ENCODE measurements at regions not wholly inside any gene's neighbourhood (a gene's known extent, or its start where the extent isn't known, plus 50 kb on each side); places are given as distances from the start of the nearest gene placed in this dataset.

DNA sequence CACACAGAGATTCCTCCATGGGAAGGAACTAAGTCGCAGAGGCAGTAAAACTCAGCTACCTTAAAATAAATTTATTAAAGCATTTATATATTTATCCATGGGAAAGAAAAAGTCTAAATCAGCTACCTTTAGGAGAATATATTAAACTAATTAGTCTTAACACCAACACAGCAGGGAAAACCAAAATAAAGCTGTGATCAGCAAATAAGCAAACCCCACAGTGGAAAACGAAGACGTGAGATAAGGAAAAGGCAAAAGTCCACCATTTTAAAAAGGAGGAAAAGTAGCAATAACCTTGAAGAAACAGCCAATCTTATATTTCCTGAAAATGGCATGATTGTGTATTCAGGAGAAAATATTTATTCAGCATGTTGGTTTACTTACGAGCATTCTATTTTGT, 473.0 kb upstream of the ROBO2 start:
- no peaks in the 10 kb centered on the region for H3K27me3 Mint-ChIP-seq (ENCODE audit: insufficient read depth, low read depth)
- H3K4me1 Mint-ChIP-seq: no peaks in the 10 kb centered on the region
- TF ChIP-seq EZH2 (IDR thresholded peaks at IDR 0.05) (no peak), EZH2phosphoT487 (IDR thresholded peaks at IDR 0.05) (no peak)
- TF ChIP-seq, protein P1, sequence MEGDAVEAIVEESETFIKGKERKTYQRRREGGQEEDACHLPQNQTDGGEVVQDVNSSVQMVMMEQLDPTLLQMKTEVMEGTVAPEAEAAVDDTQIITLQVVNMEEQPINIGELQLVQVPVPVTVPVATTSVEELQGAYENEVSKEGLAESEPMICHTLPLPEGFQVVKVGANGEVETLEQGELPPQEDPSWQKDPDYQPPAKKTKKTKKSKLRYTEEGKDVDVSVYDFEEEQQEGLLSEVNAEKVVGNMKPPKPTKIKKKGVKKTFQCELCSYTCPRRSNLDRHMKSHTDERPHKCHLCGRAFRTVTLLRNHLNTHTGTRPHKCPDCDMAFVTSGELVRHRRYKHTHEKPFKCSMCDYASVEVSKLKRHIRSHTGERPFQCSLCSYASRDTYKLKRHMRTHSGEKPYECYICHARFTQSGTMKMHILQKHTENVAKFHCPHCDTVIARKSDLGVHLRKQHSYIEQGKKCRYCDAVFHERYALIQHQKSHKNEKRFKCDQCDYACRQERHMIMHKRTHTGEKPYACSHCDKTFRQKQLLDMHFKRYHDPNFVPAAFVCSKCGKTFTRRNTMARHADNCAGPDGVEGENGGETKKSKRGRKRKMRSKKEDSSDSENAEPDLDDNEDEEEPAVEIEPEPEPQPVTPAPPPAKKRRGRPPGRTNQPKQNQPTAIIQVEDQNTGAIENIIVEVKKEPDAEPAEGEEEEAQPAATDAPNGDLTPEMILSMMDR (IDR thresholded peaks at IDR 0.05): no peak
- Histone ChIP-seq H3K27ac (no peak overlapping the region), H3F3A (ENCODE audit: low read depth) (no peaks in the 10 kb centered on the region), H3K27me3 (no peaks in the 10 kb centered on the region), H3K4me2 (no peak overlapping the region), H3K79me2 (ENCODE audit: low read depth) (no peaks in the 10 kb centered on the region), H3K4me1 (no peaks in the 10 kb centered on the region), H3K9ac (no peak overlapping the region), H3K36me3 (no peaks in the 10 kb centered on the region), H2AFZ (replicated peaks) (peak overlapping the region; percentile 22), H3K9me3 (ENCODE audit: low read depth) (no peaks in the 10 kb centered on the region), H4K20me1 (ENCODE audit: low read depth) (no peaks in the 10 kb centered on the region), H3K4me3 (no peak overlapping the region)
- H3K27ac Mint-ChIP-seq: no peak overlapping the region
- DNase-seq (ENCODE audit: low spot score): no peak
- H3K36me3 Mint-ChIP-seq: no peaks in the 10 kb centered on the region
- no peaks in the 10 kb centered on the region for H3K9me3 Mint-ChIP-seq
- H3K4me3 Mint-ChIP-seq: no peak overlapping the region

DNA sequence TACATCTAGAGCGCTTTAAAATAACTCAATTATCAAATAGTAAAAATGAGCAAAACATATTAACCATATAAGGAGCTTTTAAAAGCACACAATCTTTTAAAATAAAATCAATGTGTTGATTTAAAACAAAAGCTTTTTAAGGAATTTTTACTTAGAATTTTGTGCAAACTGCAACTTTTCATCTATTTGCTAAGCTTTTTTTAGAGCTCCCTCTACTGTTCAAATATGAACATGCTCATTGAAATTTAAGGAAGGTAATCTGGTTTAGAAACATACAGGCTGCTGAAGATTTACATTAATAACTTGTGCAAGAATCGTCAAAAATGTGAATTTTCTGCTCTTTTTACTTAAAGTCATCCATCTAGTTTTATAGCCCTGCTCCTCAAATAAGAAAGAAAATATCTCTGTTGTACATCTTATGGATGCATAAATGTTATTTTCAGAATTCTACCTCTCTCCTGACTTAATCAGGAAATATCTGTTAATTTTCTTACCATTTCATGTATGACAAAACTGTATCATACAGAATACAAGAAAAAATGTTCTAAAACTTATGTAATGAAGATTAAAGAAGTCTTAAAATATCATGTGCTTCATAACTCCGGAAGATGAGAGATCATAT, 469.4 kb upstream of the ROBO2 start:
- H2AFZ ChIP-seq (replicated peaks): no peak overlapping the region
- no peaks in the 10 kb centered on the region for H3K9me3 Mint-ChIP-seq
- no peaks in the 10 kb centered on the region for H3F3A ChIP-seq (ENCODE audit: low read depth)
- H3K9me3 ChIP-seq (ENCODE audit: low read depth): no peaks in the 10 kb centered on the region
- H3K36me3 Mint-ChIP-seq: no peaks in the 10 kb centered on the region
- H3K4me3 Mint-ChIP-seq: no peak overlapping the region
- H3K79me2 ChIP-seq (ENCODE audit: low read depth): no peaks in the 10 kb centered on the region
- no peaks in the 10 kb centered on the region for H3K27me3 Mint-ChIP-seq (ENCODE audit: insufficient read depth, low read depth)
- no peaks in the 10 kb centered on the region for H3K4me1 ChIP-seq
- H3K36me3 ChIP-seq: no peaks in the 10 kb centered on the region
- peaks cover 4% of the 10 kb centered on the region for H3K4me1 Mint-ChIP-seq
- H3K9ac ChIP-seq: no peak overlapping the region
- no peak overlapping the region for H3K27ac Mint-ChIP-seq
- no peak for TF ChIP-seq EZH2 (IDR thresholded peaks at IDR 0.05)
- TF ChIP-seq, protein P1 (IDR thresholded peaks at IDR 0.05): peak; percentile 88
- TF ChIP-seq EZH2phosphoT487 (IDR thresholded peaks at IDR 0.05): no peak
- no peaks in the 10 kb centered on the region for H4K20me1 ChIP-seq (ENCODE audit: low read depth)
- H3K27ac ChIP-seq: no peak overlapping the region
- DNase-seq (ENCODE audit: low spot score): peak; percentile 9
- H3K4me2 ChIP-seq: no peak overlapping the region
- no peak overlapping the region for H3K4me3 ChIP-seq
- H3K27me3 ChIP-seq: no peaks in the 10 kb centered on the region

DNA sequence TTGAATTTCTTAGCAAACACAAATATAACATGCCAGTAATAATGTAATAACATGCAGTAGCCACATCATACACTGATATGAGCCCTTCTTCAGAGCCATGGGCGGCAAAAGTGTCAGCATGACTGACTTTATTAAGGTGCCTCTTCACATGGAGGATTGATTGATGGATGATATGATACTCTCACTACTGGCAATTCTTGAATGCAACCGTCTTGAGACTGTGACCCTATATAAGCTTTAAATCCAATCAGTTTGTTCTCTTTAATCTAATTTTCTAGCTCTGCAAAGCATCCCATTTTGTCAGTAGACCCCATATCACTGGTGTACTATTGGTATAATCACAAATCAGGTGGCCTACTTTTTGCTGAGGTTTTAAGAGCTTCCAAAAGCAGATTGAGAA, 463.7 kb upstream of the ROBO2 start:
- Mint-ChIP-seq H3K4me1 (peaks cover 4% of the 10 kb centered on the region), H3K36me3 (no peaks in the 10 kb centered on the region), H3K9me3 (no peaks in the 10 kb centered on the region), H3K27me3 (ENCODE audit: insufficient read depth, low read depth) (no peaks in the 10 kb centered on the region), H3K4me3 (no peak overlapping the region), H3K27ac (no peak overlapping the region)
- Histone ChIP-seq H2AFZ (replicated peaks) (no peak overlapping the region), H3K4me3 (no peak overlapping the region), H4K20me1 (ENCODE audit: low read depth) (no peaks in the 10 kb centered on the region), H3K4me2 (no peak overlapping the region), H3K9ac (no peak overlapping the region), H3K36me3 (no peaks in the 10 kb centered on the region), H3K9me3 (ENCODE audit: low read depth) (no peaks in the 10 kb centered on the region), H3F3A (ENCODE audit: low read depth) (no peaks in the 10 kb centered on the region), H3K27me3 (no peaks in the 10 kb centered on the region), H3K27ac (no peak overlapping the region), H3K4me1 (no peaks in the 10 kb centered on the region), H3K79me2 (ENCODE audit: low read depth) (no peaks in the 10 kb centered on the region)
- TF ChIP-seq EZH2phosphoT487 (IDR thresholded peaks at IDR 0.05): no peak
- TF ChIP-seq EZH2 (IDR thresholded peaks at IDR 0.05): no peak
- TF ChIP-seq, protein P1 (IDR thresholded peaks at IDR 0.05): no peak
- DNase-seq (ENCODE audit: low spot score): no peak
